ENCODE measurements at regions not wholly inside any gene's neighbourhood (a gene's known extent, or its start where the extent isn't known, plus 50 kb on each side); places are given as distances from the start of the nearest gene placed in this dataset.

- Histone ChIP-seq H3K36me3 (replicated peaks) (no peaks in the 10 kb centered on the region), H3K4me3 (ENCODE audit: low read depth, low read length) (no peak overlapping the region), H3K27ac (no peak overlapping the region), H3K27me3 (replicated peaks) (no peaks in the 10 kb centered on the region)
- in situ Hi-C loops (cut with HindIII; ENCODE audit: low pct_ligation_motif_present, low sequenced_read_pairs) = no loop called here
- no peak for TF ChIP-seq CTCF (IDR thresholded peaks at IDR 0.05; ENCODE audit: low read depth, low read length, missing control alignments)
- no peak for DNase-seq
These were observed 230.3 kb downstream of the MPDZ start for GRCh38 chr9:13049223-13049622.

- Histone ChIP-seq H3K4me3 (ENCODE audit: low read depth, low read length) (no peak overlapping the region), H3K27me3 (replicated peaks) (no peaks in the 10 kb centered on the region), H3K27ac (no peak overlapping the region), H3K36me3 (replicated peaks) (no peaks in the 10 kb centered on the region)
- DNase-seq = no peak
- TF ChIP-seq CTCF (IDR thresholded peaks at IDR 0.05; ENCODE audit: low read depth, low read length, missing control alignments) = no peak
- in situ Hi-C loops (cut with HindIII; ENCODE audit: low pct_ligation_motif_present, low sequenced_read_pairs) = no loop called here
These were observed 226.0 kb downstream of the MPDZ start for GRCh38 chr9:13053504-13053903.

- H3K27me3 ChIP-seq (replicated peaks) = no peaks in the 10 kb centered on the region
- no peak for DNase-seq
- H3K4me3 ChIP-seq (ENCODE audit: low read depth, low read length) = no peak overlapping the region
- no peak for TF ChIP-seq CTCF (IDR thresholded peaks at IDR 0.05; ENCODE audit: low read depth, low read length, missing control alignments)
- in situ Hi-C loops (cut with HindIII; ENCODE audit: low pct_ligation_motif_present, low sequenced_read_pairs) = no loop called here
- H3K36me3 ChIP-seq (replicated peaks) = no peaks in the 10 kb centered on the region
- no peak overlapping the region for H3K27ac ChIP-seq
These were observed 225.1 kb downstream of the MPDZ start for GRCh38 chr9:13054389-13054788.
